GM12878 (cell line): ENCODE measurements at regions not wholly inside any gene's neighbourhood (a gene's known extent, or its start where the extent isn't known, plus 50 kb on each side); places are given as distances from the start of the nearest gene placed in this dataset.

ENCODE experiments used
- EZH2 ChIP-seq: IDR thresholded peaks from 2 replicates; pipeline ENCODE4 v1.6.1; 2012; ENCODE audit warnings: low read depth, mild to moderate bottlenecking, control low read depth, inconsistent platforms, low read length, borderline replicate concordance; ENCODE audit not compliant: control insufficient read depth
- HCFC1 ChIP-seq: fragments of 150-350 bp; IDR thresholded peaks from 2 replicates; pipeline ENCODE4 v1.6.1; 2014; ENCODE audit warnings: low read length
- KDM1A ChIP-seq: fragments of 200-600 bp; sonication (generic); IDR thresholded peaks from 2 replicates; pipeline ENCODE4 v1.6.1; 2016; ENCODE audit warnings: borderline replicate concordance
- PKNOX1 ChIP-seq: fragments of 450-650 bp; IDR thresholded peaks from 2 replicates; pipeline ENCODE4 v1.6.1; 2016; ENCODE audit warnings: mild to moderate bottlenecking
- POLR2AphosphoS5 ChIP-seq: IDR thresholded peaks from 2 replicates; pipeline ENCODE4 v1.6.1; 2011; ENCODE audit warnings: mild to moderate bottlenecking, low read length, inconsistent platforms
- REST ChIP-seq: IDR thresholded peaks from 2 replicates; pipeline ENCODE4 v1.6.1; 2012; ENCODE audit warnings: mild to moderate bottlenecking, low read depth, low read length
- SMC3 ChIP-seq: IDR thresholded peaks from 2 replicates; pipeline ENCODE4 v1.6.1; 2011; ENCODE audit warnings: low read length, improper control_type of control experiment, borderline replicate concordance
- USF2 ChIP-seq: IDR thresholded peaks from 2 replicates; pipeline ENCODE4 v1.6.1; 2011; ENCODE audit warnings: low read depth, low read length, improper control_type of control experiment, borderline replicate concordance
- TF ChIP-seq, protein P1 (sequence below), 3 experiments: IDR thresholded peaks in 2 of 3; conservative IDR thresholded peaks in 1 of 3; 2 replicates each; pipeline ENCODE4 v1.5.1; 2011; ENCODE audit warnings: low read depth in 3 of 3, low read length in 3 of 3, mild to moderate bottlenecking in 3 of 3, control low read depth in 2 of 3, moderate library complexity in 2 of 3, inconsistent platforms in 1 of 3, mixed read lengths in 1 of 3; ENCODE audit not compliant: control insufficient read depth in 2 of 3, insufficient read depth in 1 of 3; ENCODE audit errors: extremely low read depth in 1 of 3

DNA sequence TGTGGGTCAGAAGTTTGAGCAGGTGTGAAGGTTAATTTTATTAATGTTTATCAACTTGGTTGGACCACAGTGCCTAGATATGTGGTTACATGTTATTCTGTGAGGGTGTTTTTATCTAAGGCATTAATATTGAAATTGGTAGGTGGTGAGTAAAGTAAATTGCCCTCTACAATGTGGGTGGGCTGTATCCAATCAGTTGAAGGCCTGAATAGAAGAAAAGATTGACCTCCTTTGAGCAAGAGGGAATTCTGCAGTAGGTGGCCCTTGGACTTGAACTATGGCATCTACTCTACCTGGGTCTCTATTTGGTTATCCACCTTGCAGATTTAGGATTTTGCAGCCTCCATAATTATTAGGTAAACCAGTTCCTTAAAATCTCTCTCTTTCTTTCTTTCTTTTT lies 356.8 kb upstream of the EEF2KMT start:
- TF ChIP-seq POLR2AphosphoS5 (no peak), EZH2 (no peak), REST (no peak), KDM1A (no peak), PKNOX1 (no peak), USF2 (no peak), HCFC1 (no peak), SMC3 (no peak)
- TF ChIP-seq, protein P1, sequence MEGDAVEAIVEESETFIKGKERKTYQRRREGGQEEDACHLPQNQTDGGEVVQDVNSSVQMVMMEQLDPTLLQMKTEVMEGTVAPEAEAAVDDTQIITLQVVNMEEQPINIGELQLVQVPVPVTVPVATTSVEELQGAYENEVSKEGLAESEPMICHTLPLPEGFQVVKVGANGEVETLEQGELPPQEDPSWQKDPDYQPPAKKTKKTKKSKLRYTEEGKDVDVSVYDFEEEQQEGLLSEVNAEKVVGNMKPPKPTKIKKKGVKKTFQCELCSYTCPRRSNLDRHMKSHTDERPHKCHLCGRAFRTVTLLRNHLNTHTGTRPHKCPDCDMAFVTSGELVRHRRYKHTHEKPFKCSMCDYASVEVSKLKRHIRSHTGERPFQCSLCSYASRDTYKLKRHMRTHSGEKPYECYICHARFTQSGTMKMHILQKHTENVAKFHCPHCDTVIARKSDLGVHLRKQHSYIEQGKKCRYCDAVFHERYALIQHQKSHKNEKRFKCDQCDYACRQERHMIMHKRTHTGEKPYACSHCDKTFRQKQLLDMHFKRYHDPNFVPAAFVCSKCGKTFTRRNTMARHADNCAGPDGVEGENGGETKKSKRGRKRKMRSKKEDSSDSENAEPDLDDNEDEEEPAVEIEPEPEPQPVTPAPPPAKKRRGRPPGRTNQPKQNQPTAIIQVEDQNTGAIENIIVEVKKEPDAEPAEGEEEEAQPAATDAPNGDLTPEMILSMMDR (IDR thresholded peaks at IDR 0.05 in 2 of 3, conservative IDR thresholded peaks at IDR 0.05 in 1 of 3; ENCODE audit: control insufficient read depth in 2 of 3, extremely low read depth in 1 of 3, insufficient read depth in 1 of 3, low read depth in 3 of 3, low read length in 3 of 3): no peak
